HEK293T (cell line): ENCODE measurements at regions not wholly inside any gene's neighbourhood (a gene's known extent, or its start where the extent isn't known, plus 50 kb on each side); places are given as distances from the start of the nearest gene placed in this dataset.
"Not testable (repeated sequence)": the region's sequence is repeated elsewhere in the genome, so short reads cannot be mapped to it uniquely, and the experiment has no call there.

Source experiments
- CTCF ChIA-PET: fragments of 350-600 bp; formaldehyde crosslinking; extraction: SDS; loops from one replicate; lab custom pipeline; 2021; ENCODE audit warnings: antibody characterized with exemption, inconsistent platforms; lab: Yijun Ruan, JAX
- POLR2A ChIA-PET: fragments of 350-600 bp; formaldehyde crosslinking; extraction: SDS; loops from one replicate; lab custom pipeline; 2020; ENCODE audit warnings: antibody characterized with exemption, inconsistent platforms; lab: Yijun Ruan, JAX
- DNase-seq: peaks from one replicate; pipeline ENCODE4 v3.0.0; 2012; ENCODE audit warnings: mixed read lengths; ENCODE audit errors: extremely low spot score
- ARNT ChIP-seq: fragments of 450-650 bp; IDR thresholded peaks from 2 replicates; pipeline ENCODE4 v1.6.1; 2017; ENCODE audit warnings: mild to moderate bottlenecking
- BHLHE40 ChIP-seq: fragments of 450-650 bp; IDR thresholded peaks from 2 replicates; pipeline ENCODE4 v1.6.1; 2016; ENCODE audit warnings: mild to moderate bottlenecking, moderate library complexity, borderline replicate concordance
- CTBP1 ChIP-seq: fragments of 450-650 bp; IDR thresholded peaks from 2 replicates; pipeline ENCODE4 v1.6.1; 2016; ENCODE audit warnings: borderline replicate concordance
- ELF4 ChIP-seq: fragments of 450-650 bp; IDR thresholded peaks from 2 replicates; pipeline ENCODE4 v1.6.1; 2017; ENCODE audit warnings: antibody characterized with exemption
- FOXA1 ChIP-seq: fragments of 450-650 bp; IDR thresholded peaks from 2 replicates; pipeline ENCODE4 v1.6.1; 2016; ENCODE audit warnings: mild to moderate bottlenecking
- FOXK2 ChIP-seq: fragments of 450-650 bp; IDR thresholded peaks from 2 replicates; pipeline ENCODE4 v1.6.1; 2016; ENCODE audit warnings: mild to moderate bottlenecking
- FOXM1 ChIP-seq: fragments of 450-650 bp; IDR thresholded peaks from 2 replicates; pipeline ENCODE4 v1.6.1; 2017; ENCODE audit warnings: mild to moderate bottlenecking, borderline replicate concordance
- HDGF ChIP-seq: fragments of 450-650 bp; IDR thresholded peaks from 2 replicates; pipeline ENCODE4 v1.6.1; 2017; ENCODE audit warnings: antibody characterized with exemption, borderline replicate concordance
- L3MBTL2 ChIP-seq: fragments of 450-650 bp; conservative IDR thresholded peaks from 2 replicates; pipeline ENCODE4 v1.6.1; 2016; ENCODE audit warnings: mild to moderate bottlenecking
- LEF1 ChIP-seq: fragments of 450-650 bp; IDR thresholded peaks from 2 replicates; pipeline ENCODE4 v1.6.1; 2017; ENCODE audit warnings: mild to moderate bottlenecking, borderline replicate concordance
- NFRKB ChIP-seq: fragments of 450-650 bp; IDR thresholded peaks from 2 replicates; pipeline ENCODE4 v1.6.1; 2016; ENCODE audit warnings: mild to moderate bottlenecking, moderate library complexity
- SP1 ChIP-seq: fragments of 450-650 bp; IDR thresholded peaks from 2 replicates; pipeline ENCODE4 v1.6.1; 2017
- SUZ12 ChIP-seq: fragments of 450-650 bp; IDR thresholded peaks from 2 replicates; pipeline ENCODE4 v1.6.1; 2016; ENCODE audit warnings: mild to moderate bottlenecking
- TARDBP ChIP-seq: fragments of 450-650 bp; IDR thresholded peaks from 2 replicates; pipeline ENCODE4 v1.6.1; 2016
- ZNF384 ChIP-seq: fragments of 450-650 bp; IDR thresholded peaks from 2 replicates; pipeline ENCODE4 v1.6.1; 2016
- TF ChIP-seq, protein P1 (sequence below): fragments of 450-650 bp; IDR thresholded peaks from 2 replicates; pipeline ENCODE4 v1.6.1; 2016

DNA sequence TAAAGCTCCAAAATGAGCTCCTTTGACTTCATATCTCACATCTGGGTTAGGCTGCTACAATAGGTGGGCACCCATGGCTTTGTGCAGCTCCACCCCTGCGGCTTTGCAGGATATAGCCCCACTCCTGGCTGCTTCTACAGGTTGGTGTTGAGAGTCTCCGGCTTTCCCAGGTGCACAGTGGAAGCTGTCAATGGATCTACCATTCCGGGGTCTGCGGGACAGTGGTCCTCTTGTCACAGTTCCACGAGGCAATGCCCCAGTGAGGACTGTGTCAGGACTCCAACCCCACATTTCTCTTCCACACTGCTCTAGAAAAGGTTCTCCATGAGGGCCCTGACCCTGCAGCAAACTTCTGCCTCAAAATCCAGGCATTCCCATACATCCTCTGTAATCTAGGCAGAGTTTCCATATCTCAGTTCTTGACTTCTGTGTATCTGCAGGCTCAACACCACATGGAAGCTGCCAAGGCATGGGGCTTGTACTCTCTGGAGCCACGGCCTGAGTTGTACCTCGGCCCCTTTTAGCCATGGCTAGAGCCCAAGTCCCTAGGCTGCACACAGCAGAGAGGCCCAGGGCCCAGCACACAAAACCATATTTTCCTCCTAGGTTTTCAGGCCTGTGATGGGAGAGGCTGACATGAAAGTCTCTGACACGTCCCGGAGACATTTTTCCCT, 342.8 kb downstream of the FAM47B start:
- TF ChIP-seq ELF4, result no peak
- no peak for TF ChIP-seq TARDBP
- TF ChIP-seq ARNT, result no peak
- no peak for TF ChIP-seq SP1
- TF ChIP-seq CTBP1, result no peak
- no peak for TF ChIP-seq HDGF
- TF ChIP-seq FOXM1, result no peak
- no peak for TF ChIP-seq NFRKB
- TF ChIP-seq L3MBTL2, result no peak
- TF ChIP-seq ZNF384, result no peak
- TF ChIP-seq SUZ12, result no peak
- TF ChIP-seq FOXA1, result no peak
- no peak for TF ChIP-seq LEF1
- TF ChIP-seq BHLHE40, result no peak
- TF ChIP-seq, protein P1, sequence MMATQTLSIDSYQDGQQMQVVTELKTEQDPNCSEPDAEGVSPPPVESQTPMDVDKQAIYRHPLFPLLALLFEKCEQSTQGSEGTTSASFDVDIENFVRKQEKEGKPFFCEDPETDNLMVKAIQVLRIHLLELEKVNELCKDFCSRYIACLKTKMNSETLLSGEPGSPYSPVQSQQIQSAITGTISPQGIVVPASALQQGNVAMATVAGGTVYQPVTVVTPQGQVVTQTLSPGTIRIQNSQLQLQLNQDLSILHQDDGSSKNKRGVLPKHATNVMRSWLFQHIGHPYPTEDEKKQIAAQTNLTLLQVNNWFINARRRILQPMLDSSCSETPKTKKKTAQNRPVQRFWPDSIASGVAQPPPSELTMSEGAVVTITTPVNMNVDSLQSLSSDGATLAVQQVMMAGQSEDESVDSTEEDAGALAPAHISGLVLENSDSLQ, result no peak
- no peak for TF ChIP-seq FOXK2
- POLR2A ChIA-PET, result no interaction called here
- CTCF ChIA-PET, result no interaction called here
- no peak for DNase-seq

DNA sequence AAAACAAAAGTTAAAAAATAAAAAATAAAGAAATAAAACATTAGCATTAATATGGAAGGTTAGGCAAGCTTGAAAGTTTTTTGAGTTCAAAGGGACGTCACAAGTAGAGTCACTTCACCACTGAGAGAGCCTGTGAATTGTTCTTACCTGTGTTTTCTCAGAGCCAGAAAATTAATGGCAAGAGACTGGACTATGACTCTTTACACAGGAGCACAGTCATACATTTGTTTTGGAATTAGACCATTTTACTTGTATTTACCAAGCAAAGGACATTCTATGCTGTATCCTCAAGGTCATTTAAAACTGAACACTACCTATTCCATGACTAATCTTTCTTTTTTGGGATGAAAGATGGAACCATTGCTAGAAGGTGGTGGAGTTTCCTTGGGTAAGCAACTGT, 346.1 kb downstream of the FAM47B start:
- ChIA-PET POLR2A (no interaction called here), CTCF (no interaction called here)
- TF ChIP-seq ARNT (no peak), FOXK2 (no peak), NFRKB (no peak), SP1 (no peak), LEF1 (no peak), ZNF384 (no peak), ELF4 (no peak), SUZ12 (no peak), BHLHE40 (no peak), FOXM1 (no peak)
- TF ChIP-seq, protein P1, result no peak
- no peak for DNase-seq

DNA sequence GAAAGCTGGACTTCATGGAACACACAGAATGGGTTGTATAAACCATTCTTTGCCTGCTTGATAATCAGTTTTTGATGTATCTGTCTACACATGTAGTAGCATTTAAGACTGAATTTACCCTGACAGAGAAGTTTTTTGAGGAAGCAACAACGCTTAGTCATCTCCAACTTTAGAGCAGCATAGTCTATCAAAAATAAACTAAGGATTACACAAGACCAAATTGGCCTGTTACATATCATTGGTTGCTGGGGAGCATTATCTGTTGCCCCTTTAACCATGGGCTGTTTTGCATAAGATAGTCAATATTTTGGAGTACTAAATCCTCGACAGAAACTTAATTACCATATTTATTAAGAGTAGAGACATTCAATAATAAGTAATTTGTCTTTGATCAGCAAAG, 347.4 kb downstream of the FAM47B start:
- ChIA-PET CTCF (no interaction called here), POLR2A (no interaction called here)
- no peak for DNase-seq
- TF ChIP-seq ARNT (no peak), FOXM1 (no peak), SUZ12 (no peak)

DNA sequence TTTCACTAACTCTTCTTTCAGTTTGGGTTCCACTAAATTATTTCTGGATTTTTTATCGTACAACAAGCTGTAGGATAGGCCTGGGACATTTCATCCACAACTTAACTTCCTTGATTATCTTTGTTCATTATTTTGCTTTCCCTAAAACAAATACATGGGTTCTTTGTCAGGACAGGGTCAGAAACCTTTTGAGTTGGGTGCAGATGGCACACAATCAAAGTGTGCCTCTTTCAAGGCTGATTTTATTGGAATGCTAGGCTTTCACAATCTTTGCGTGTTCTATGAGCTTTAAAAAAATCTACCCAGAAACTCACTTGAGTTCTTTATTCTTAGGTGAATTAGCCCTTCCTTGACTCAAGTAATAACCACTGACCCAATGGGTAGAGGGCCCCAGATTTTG, 348.4 kb downstream of the FAM47B start:
- ChIA-PET CTCF (no interaction called here), POLR2A (no interaction called here)
- TF ChIP-seq ARNT, result no peak
- TF ChIP-seq SUZ12, result no peak
- TF ChIP-seq L3MBTL2, result no peak
- no peak for TF ChIP-seq BHLHE40
- TF ChIP-seq HDGF, result no peak
- TF ChIP-seq CTBP1, result no peak
- TF ChIP-seq FOXM1, result no peak
- TF ChIP-seq ELF4, result no peak
- TF ChIP-seq TARDBP, result no peak
- DNase-seq, result no peak

DNA sequence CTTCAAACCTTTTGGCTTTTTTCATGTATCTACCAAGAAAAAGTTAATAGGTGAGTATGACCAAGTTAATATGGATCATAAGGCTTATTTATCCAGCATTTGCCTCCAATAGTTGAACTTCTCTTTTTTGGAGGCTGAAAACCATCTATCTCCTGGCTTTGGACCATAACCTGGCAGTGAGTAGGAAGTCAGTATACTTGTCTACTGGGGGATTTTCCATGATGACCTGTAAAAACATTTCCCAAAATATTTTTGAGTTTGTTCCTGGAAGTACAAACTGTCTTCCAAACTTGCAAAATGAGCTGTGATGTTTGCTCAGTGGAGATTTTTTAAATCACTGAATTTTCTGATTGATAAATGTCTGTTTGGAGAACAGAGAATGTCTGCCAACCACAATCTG, 349.9 kb downstream of the FAM47B start:
- ChIA-PET CTCF (no interaction called here), POLR2A (no interaction called here)
- TF ChIP-seq SP1 (no peak), TARDBP (no peak), FOXA1 (no peak), HDGF (no peak), NFRKB (no peak), BHLHE40 (no peak), FOXM1 (no peak), LEF1 (no peak), L3MBTL2 (no peak)
- TF ChIP-seq, protein P1, result no peak
- DNase-seq, result no peak

DNA sequence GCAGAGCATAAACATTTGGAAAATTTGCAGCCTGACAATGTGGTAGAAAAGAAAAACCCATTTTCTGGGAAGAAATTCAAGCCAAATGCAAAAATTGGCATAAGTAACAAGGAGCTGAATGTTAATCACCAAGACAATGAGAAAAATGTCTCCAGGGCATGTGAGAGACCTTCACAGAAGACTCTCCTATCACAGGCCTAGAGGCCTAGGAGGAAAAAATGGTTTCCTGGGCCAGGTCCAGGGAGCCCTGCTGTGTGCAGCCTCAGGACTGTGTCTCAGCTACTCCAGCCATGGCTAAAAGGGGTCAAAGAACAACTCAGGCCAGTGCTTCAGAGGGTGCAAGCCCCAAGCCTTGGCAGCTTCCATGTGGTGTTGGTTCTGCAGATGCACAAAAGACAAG, 362.4 kb downstream of the FAM47B start:
- POLR2A ChIA-PET, DNase-seq, CTCF ChIA-PET: not testable (repeated sequence)

DNA sequence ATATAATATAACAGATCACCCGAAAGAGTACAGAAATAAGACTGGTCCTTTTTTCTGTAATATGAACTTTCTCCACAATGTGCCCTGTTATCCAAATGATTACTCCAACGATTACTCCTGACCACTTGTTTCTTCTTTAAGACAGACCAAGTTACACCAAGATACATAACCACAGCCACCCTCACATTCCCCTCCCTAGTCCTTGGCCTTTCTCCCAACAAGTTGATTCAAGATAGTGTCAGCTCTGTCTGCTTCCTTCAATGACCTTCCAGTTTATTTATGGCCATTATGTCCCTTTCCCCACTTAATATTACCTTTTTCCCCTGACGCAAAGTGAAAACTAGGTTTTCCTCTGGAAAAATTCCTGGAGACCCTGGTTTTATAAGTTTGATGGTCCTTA, 397.2 kb downstream of the FAM47B start:
- no peak for DNase-seq
- POLR2A ChIA-PET, result no interaction called here
- TF ChIP-seq SUZ12 (no peak), BHLHE40 (no peak), ARNT (no peak), FOXM1 (no peak), ZNF384 (no peak), LEF1 (no peak), ELF4 (no peak), FOXK2 (no peak), CTBP1 (no peak), L3MBTL2 (no peak), TARDBP (no peak), SP1 (no peak)
- CTCF ChIA-PET, result no interaction called here

DNA sequence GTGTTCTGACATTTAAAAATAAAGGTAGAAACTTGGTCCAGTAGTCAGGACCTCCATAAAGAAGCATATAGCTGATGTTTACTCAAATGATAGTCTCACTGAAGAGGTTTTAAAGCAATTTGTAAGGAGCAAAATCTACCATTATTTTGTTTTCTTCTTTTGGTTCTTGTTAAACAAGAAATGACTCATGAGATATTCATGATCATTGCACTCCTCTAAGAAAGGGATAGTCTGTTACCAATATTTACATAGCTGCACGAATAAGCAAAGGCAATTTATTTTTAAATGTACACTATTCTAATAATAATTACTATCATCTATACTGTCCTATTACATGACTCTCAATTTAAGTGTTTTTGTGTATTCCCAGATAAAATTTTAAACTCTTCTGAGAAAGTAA, 397.9 kb downstream of the FAM47B start:
- CTCF ChIA-PET, result no interaction called here
- DNase-seq, result no peak
- TF ChIP-seq ZNF384 (no peak), FOXM1 (no peak), BHLHE40 (no peak), HDGF (no peak), L3MBTL2 (no peak)
- POLR2A ChIA-PET, result no interaction called here
